ENCODE measurements at regions not wholly inside any gene's neighbourhood (a gene's known extent, or its start where the extent isn't known, plus 50 kb on each side); places are given as distances from the start of the nearest gene placed in this dataset.

DNA sequence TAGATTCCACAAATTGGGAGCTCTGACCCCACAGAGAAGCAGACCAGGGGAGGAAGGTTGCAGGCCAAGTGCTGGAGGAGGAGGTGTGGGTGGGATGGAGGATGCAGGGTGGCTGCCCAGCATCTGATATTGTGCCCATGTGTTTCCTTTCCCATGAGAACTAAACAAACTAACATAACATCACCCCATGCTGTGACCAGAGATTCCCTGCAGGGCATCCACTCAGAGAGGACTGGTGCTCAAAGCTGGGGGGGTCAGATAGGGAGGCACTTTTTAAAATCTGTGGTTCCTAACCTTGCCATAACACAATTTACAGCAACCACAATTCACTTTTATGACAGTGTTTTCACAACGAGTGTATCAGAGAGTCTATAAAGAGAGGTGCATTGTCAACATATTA, 1277.6 kb downstream of the AACS start:
- no peak for DNase-seq

DNA sequence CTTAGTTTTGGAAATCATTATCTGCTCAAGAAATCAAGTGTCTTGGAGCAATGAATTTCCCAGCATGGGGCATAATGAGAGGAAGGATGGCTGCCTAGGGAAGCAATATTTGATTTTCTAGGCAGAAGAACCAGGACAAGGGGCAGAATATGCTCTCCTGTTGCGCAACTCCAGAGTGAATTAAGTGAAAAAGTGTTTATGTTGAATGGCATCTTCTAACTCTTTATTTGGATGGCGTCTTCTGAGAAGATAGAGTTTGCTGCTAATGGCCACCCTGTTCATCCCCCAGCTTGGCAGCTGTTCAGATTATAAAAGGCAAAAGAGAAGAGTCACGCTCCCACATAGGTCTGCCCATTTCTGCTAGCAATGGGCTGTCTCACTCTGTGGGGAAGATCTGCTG, 1278.1 kb downstream of the AACS start:
- DNase-seq, result no peak

DNA sequence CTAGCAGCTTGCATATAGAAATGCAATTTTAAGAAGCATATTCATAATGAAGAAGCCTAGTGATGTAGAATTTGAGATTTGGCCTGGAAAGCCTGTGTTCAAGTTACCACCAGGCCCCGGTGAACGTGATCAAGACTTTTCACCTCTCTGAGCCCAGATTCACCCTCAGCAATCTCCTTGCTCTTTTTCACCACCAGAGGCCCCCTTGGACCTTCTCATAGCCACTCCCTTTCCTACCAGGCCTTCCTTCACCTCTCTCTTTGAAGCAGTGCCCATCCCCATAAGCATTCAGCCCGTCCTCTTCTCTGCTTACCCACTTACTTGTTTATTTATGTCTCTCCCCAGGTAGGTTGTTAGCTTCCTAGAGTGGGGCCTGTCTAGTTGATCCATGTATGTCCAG, 1280.9 kb downstream of the AACS start:
- DNase-seq, result no peak

DNA sequence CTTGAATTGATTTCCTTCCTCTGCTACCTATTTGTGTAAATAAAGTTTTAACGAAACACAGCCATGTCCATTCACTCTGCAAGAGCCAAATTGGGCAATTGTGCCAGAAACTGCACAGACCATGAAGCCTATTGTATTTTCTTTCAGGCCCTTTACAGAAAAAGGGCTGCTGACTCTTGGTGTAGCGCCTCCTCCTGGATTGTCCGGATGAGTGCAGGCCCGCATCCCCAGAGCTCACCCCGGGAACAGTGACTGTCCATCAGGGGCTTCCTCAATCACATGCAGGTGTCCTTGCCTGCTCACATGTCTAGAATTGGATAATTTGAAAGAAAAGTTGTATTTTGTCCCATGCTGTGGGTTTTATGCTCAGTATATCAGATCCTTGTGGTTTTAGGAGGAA, 1282.2 kb downstream of the AACS start:
- no peak for DNase-seq

DNA sequence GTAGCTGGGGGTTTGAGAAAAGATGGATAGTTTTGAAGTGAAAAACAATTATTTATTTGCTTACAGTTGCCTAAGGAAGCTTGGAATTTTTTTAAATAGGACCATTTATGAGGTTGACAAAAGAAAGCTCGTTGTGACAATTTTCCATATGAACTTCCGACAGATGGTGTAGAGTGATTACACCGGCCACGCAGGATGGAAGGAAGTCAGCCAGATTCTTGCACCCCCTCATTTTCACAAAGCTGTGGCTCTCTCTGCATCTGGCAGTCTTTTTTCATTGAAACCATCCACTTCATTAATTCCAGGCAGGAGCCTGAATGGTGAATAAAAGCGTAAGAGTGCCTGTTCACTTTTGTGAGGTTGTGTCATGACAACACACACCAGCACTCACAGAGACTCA, 1284.1 kb downstream of the AACS start:
- no peak for DNase-seq

DNA sequence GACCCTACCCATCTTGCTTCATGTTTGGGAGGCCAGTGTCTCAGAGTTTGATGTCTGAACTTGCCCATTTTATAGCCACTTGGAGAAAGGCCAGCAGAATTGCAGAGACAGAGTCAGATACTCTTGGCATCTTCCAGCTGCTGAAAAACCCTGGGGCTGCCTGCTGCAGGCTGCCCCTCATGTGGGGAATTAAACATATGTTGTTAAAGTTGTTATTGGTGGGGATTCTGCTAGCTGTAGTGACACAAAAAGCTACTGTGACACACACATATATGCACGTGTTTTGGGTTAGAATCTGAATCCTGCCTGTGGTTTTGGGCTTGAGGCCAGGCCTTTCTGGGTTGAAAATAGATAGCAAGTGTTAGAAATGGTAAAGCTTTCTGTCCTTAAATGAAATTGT, 1288.4 kb downstream of the AACS start:
- DNase-seq, result no peak

DNA sequence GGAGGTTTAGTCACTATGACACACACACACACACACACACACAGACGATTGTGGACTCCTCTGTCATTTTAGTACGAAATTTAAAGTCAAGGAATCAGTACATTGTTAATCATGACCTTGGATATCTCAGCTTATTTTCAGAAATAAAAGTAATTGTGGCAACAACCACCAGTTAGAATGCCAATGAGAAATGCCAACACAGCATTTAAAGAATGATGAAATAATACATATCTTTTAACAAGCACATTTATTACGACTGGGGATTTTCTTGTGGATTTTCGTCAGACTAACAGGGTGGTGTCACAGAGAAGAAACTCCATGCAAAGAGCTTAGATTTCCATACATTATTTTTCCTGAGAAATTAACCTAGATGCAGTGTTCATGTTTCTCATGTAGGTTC, 1289.4 kb downstream of the AACS start:
- no peak for DNase-seq

DNA sequence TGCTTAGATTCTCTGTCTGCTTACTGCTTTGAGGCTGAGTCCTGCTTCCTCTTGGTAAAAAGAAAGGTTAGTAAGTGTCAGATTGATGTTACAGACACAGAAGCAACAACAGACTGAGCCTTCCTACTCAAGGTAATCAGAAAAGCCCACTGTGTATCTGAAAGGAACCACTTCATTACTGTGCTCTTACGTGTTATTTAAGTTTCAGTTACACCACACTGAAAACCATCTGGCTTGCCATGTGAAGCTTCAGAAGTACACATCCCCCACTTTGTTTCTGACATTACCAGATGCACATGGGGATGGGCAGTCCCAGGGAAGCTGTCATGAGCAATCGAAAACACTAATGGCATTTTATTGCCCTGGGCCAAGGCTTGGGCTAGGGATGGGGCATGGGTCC, 1290.1 kb downstream of the AACS start:
- DNase-seq, result no peak

DNA sequence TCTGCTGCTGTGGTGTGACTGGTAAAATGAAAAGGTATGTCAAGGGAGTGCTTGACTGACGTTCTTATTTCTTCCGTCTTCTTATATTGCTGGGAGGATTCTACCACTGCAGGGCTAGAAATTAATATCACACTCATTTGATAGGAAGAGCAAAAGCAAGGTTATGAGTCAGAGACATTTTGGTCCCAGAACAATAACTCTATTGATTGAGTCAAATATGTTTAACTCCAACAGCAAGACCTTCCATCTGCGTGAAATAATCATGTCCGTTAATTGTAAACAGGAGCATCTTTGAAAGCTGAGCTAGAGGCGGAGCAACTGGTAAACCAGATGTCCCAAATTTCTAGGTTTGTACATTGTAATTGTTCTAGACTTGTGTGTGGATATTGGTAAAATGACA, 1293.6 kb downstream of the AACS start:
- DNase-seq, result no peak

DNA sequence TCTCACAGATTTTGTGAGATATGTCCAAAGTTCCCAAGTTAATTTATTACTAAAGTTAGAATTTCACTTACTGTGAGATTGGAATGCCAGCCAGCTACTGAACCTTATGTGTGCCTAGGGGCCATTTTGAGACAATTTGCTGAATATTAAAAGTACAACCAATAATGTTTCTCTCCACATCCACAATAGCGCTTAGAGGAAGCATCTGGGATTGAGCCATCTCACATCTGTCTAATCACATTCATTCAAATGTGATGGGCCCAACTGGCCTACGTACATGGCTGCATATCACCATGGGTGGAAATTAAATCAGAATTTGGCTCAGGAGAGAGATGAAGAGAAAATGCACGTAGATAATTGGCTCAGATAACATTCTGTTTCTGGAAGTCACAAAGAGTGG, 1294.0 kb downstream of the AACS start:
- DNase-seq, result no peak

DNA sequence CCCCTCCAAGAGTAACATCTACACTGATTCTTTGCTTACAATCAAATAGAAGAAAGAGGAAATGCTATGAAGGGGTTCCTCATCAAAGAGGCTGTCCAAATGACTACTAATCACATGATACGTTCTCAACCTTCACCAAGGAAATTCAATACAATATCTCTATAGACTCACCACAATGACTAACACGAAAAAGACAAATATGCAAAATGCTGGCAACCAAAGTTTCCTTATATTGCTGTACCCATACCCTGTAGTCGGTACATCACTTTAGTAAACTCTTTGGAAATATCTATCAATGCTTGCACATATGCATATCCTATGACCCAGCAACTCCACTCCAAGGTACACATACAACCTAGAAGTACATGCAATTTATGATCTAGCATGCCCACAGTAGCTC, 1296.6 kb downstream of the AACS start:
- DNase-seq, result no peak

DNA sequence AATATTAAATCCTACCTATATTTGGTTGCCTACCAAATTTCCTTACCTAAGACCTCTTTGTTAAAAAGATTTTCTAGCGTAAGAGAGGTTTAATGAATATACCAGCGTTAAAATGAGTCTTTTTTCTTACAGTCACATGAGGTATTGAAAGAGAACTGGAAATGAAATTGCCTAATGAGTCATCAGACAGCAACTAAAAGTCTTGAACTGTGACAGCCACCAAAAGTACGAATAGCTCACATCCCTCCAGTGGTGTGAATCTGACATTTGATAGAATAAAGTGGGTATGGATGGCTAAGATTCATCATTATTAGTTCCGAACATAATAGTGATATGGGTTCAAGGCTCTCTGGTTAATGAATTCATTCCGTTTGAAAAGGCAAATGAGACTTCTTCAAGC, 1297.3 kb downstream of the AACS start:
- no peak for DNase-seq

DNA sequence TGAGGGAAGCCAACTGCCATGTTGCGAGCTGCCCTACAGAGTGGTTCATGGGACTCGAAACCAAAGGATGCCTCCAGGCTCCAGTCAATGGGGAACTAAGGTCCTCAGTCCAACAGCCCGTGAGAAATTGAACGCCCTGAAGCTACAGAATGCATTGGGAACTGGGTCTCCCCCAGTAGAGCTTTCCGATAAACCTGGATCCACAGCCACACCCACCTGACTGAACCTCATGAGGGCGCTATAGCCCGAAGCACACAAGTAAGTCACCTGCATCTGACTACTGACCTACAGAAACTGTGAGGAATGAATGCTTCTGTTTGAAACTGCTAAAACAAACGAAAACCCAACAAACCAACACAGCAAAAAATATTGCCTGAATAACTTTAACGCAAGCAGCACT, 1297.7 kb downstream of the AACS start:
- DNase-seq, result no peak

DNA sequence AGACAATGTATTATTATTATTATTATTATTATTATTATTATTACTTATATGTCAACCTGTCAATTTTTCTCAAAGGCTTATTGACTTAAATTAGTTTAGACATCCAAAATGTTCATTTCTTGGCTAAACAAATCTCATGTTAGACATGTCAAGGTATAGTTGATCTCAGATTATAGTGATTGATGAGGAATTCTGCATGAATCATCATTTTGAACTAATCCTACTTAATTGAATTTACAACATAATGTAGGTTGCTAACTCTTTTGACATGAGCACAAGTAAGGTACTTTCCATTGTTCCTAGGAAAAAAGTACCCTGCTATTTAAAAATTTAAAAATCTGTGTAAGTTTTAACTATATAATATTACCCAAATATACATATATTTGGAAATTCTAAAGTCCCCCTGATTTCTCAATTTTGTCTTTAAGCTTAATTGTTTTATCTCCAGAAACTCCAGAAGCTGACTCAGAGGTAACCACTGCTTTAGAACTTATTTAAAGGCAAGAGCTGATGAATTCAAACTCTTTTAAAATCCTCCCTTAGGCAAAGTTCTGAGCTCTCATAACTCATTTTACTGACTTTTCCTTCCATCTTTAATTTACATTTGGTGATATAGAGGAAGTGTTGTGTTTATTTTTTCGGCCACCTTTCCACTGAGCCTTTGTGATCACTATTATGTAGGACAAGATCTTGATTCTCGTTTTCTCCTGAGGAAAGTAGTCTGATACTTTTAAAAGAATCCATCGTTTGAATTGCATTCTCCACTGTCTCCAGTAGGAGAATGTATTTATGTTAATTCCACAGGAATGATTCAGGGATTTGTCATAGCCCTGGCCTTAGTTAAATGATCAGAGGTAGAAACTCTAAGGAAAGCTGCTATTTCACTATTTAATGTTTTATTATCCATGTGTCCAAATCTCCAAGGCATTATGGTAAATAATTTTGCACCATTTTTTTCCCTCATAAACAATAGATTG, 1304.5 kb downstream of the AACS start:
- no peak for DNase-seq

DNA sequence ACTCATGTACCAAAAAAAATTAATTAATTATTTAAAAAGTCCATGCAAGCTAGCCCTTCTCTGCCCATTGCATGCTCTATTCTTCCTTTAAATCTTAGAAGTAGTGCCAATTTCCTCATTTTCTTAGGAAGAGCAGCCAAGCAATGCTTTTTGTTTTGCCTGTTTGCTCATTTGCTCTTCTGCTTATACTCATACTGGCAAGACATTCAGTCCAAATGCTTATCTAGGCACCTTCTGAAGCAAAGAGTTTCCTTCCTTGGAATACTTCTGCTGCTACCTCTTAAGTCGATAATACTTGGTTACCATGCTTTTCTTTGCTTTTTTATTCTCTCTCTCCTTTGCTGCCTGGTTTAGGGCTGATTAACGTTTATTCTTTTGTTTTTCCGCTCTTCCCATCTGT, 1318.3 kb downstream of the AACS start:
- DNase-seq, result no peak

DNA sequence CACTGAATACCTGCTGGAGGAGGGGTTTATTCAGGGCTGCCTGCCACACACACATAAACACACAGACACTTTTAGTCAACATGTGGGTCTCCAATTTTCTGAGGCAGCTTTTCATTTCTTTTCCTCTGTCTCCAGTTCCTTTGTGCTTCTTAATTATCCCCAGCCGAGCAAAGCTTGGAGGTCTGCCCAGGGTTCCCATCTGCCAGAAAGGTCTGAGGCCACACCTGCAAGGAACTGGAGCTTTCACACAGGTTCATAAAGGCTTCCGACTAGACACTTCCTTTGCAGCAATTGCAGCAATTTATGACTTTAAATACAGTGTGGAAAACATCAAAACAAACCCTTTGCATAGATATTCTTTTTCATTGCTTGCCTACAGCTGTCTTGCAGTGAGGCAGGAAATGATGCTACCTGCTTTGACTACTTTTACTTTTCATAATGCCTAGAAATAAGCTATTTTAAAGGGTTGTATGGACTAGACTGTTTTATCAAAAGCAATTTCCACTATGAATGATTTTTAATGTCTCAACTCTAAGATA, 1318.9 kb downstream of the AACS start:
- DNase-seq, result no peak

DNA sequence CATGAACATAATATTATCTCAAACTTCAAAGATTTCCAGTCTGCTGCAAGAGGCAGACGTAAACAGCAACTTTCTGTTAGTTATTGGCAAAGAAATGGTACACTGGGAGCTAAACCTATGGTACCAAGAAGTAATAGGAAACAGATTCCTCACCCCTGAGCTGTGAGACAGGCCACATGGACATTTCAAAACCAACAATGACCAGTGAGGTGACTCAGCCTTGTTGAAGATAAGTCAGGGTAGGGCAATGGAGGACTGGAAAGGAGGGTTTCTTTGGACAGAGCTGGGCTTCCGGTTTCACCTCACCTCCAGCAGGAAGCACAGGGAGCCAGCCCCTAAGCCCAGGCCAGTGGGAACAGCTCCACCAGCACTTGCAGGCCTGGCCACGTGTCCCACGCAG, 1320.5 kb downstream of the AACS start:
- no peak for DNase-seq

DNA sequence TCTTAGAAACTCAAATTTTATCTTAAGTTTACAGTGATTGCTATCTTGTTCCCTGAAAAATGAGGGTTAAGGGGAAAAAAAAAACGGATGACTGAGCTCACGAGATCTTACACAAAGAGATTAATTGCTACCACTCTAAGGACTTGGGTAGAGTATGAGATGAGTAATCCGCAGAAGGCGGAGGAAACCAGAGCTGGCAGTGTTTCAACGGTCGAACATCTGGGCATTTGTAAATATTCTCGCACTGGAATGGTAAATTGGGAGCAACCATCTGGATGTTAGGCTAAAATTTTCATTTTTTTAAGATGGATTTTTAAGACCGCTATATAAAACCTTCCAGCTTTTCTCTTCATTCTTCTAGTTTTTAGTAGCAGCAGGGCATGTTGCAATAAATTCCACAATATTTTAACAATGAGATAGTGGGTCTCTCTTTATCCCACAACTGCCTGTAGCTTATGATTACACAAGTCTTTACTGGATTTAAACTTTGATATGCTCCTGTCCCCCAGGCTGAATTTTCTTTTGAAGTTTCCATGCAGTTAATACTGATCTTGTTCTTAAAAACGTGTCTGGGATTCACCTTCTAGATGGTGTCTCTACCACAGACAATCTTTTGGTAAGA, 1324.1 kb downstream of the AACS start:
- no peak for DNase-seq

DNA sequence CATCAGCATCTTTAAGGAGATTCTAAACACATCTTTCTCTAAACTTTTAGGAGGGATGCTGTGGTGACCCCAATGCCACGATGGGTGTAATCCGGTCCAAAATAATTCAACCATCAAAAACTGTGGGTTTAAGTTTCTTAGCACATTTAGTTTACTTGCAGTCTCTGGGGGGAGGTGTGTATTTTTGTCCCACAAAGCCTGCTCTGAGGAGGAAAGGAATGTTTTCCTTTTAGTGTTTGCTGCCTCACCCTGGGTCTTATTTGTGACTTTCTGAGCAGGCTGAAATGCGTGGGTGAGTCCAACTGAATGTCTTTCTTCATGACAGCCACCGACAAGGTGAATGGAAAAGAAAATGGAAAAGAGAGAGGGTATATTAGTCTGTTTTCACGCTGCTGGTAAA, 1324.7 kb downstream of the AACS start:
- no peak for DNase-seq

DNA sequence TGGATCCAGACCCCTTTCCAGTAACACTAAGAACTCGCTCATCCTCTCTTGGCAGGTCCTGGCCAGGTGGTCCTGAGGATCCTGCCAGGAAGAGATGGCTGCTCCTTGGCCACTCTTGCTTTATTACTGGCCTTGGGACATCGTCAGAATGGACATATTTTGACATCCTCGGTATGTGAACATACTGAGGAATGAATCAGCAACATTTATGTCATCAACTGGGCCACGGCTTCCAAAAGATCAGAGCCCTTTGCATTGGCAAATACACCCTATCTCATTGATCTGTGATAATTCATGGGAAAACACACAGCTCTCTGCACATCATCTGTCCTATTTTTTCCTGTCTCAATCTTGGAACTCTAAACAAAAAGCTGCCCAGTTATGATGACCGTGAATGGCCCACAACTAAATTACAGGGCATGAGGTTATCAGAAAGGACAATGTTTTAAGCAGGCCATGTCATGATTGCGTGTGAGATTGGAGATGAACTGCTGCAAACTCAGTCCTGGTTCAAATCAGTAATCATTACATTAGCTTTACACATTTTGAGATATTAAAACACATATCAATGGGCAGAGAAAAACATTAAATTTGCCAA, 1325.8 kb downstream of the AACS start:
- DNase-seq, result no peak

DNA sequence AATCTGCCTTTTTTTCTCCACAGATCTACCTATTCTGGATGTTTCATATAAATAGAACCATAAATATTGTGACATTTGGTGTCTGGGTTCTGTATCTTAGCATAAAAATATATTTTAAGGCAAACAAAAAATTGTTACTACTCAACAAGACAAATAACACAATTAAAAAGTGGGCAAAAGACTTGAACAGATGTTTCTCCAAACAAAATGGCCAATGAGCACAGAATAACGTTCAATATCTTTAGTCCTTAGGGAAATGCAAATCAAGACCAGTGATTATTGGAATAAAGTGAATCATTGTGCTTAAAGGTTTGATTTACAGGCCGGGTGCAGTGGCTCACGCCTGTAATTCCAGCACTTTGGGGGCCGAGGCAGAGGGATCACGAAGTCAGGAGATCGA, 1331.3 kb downstream of the AACS start:
- DNase-seq, result no peak

DNA sequence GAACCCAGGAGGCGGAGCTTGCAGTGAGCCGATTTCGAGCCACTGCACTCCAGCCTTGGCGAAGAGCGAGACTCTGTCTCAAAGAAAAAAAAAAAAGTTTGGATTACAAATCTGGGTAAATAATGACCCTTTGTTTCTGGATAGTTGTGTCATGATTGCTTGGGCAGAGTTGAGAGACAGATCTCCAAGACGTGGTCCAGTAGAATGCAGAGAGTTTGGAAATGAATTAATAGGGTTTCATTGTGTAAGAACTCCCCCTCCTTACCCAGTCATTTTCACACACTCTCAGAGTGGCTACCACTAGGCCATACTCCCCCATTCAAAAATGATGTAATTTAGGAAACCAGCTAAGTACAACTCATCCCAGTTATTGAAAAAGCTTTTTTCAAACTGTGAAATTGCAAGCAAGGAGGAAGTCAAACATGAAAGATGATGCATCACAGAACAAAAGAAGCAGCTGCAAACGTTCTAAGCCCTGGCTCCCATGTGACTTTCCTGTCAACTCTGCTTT, 1331.9 kb downstream of the AACS start:
- DNase-seq, result no peak

DNA sequence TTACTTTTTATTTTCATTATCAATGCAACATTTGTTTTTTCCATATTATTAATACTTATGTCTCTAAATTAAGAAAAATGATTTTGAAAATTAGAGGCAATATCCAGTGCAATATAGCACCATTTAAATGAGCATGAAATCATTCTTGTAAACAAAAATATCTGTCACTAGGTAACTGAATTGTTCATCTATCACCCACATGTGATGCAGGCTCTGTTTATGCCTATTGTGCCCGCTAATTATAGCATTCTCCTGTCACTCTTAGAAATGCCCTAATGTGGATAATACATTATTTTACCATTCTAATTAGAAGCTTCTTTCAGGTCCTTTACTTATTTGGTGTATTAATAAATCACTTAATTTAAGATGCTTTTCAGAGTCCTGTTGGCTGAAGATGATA, 1332.4 kb downstream of the AACS start:
- no peak for DNase-seq

DNA sequence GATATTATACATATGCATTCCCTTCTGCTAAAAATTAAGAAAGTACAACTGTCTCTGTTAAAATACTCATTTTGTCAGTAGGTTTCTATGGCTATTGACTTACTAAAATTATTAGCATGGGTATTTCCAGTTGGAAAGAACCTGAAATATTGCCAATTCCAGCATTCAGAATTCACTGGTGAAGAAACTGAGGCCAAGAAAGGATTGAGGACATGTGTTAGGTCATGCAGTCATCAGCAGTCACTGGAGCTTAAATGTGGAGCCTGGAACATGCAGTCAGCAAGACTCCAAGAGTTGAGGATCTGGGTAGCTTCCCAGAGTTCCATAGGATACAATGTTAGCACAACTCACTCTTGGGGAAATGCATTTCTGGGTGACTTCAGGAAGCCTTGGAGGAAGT, 1335.6 kb downstream of the AACS start:
- no peak for DNase-seq
